ENCODE measurements at regions not wholly inside any gene's neighbourhood (a gene's known extent, or its start where the extent isn't known, plus 50 kb on each side); places are given as distances from the start of the nearest gene placed in this dataset.

DNA sequence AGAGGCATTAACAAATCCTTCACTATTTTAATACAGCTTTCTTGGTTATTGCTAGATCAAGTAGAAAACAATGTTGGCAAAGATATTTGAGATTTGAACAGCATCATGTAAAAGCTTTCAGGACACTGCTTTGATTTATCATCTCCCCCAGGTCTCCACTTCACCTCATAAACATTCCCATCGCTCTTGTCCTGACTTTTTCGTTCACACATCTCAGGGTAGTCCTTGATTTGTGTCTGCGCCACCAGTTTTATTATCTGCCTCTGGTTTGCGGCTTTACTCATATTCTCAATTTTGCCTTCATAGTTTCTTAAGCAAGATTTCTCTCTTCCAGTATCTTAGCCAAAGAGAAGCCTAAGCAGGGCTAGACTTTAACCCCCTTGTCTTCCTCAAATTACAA lies 63.5 kb upstream of the ROR1 start:
- DNase-seq (ENCODE audit: low read depth in 2 of 2), result no peak

- DNase-seq (ENCODE audit: low read depth in 2 of 2), result peak in 1 of 2 donors; percentile 30
Observed at GRCh38 chr1:63710761-63711380, 62.9 kb upstream of the ROR1 start.

- DNase-seq (ENCODE audit: low read depth in 2 of 2), result no peak
Observed at GRCh38 chr1:63713041-63713440, 60.8 kb upstream of the ROR1 start.

- no peak for DNase-seq (ENCODE audit: low read depth in 2 of 2)
Observed at GRCh38 chr1:63713627-63714481, 60.0 kb upstream of the ROR1 start.

- DNase-seq (ENCODE audit: low read depth in 2 of 2), result no peak
Observed at GRCh38 chr1:63714482-63714760, 59.4 kb upstream of the ROR1 start.

DNA sequence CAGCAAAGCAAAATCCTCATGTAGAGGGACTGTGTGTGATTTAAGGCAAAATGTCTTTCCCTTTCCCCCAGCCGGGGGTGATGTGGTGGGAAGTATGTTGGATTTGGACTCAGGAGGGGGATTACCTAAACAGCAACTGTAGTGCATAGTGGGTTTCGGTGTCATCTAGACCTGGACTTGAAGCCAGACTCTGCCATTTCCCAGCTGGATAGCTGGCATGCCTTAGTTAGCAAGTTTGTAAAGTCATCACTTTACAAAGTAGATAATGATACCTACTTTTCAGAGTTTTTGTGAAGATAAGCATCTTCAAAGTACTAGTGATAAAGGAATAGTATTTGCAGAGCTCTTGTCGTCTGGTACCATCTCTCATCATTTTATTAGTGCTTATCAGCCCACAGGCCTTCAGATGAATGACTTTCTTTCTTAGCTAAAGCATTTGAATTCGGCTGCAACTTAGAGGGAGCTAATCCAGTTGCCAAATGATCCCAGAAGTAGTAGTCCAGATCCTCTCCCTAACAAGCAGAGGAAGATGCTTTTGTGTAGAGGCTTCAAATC lies 56.2 kb upstream of the ROR1 start:
- no peak for DNase-seq (ENCODE audit: low read depth in 2 of 2)

DNA sequence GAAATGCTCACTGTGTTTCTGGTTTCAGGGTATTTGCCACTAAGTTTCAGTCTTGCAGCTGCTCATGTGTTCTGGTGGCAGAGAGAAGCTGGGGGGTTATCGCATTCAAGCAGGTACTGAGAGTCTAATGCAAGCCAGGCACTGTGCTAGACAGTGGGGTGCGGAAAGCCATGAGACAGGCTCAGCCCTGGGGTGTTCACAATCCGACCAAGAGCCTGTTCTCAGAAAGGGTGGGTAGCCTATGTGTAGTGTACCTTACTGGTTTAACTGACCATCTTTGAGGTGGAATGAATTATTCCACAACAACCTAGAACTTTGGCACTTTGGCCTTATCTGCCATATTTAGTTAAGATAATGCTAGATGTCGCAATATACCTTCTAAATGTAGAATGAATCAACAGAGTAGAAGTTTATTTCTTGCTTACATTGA lies 55.3 kb upstream of the ROR1 start:
- no peak for DNase-seq (ENCODE audit: low read depth in 2 of 2)

DNA sequence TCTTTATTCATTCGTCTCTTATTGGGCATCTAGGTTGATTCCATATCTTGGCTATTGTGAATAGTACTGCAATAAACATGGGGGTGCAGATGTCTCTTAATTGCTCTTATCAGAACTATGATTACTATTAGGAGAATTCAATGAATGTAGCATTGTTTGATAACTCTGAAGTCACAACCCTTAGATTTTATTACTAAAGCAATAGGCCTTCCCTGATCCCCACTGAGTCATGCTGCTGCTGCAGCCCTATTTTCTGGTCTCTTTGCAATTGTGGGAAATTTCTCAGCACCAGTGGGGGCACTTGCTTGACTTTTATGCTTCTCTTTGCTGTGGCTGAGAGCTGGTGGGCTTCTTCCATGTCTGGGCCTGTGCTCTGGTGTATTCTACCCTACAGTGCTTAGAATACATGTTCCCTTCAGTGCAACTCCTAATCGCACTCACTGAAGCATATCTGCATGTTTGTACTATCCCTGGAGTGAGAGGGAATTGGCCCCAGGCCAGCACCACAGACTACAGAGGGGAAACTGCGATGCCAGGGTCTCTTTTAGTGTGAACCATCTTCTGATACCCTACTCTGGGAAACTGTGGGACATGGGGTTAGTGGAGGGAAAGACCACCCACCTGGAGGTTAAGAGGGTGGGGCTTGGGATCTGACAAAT lies 52.2 kb upstream of the ROR1 start:
- no peak for DNase-seq (ENCODE audit: low read depth in 2 of 2)

GRCh38 chr1:63723602-63724001 lies 50.2 kb upstream of the ROR1 start:
- no peak for DNase-seq (ENCODE audit: low read depth in 2 of 2)
